GM19397 (cell line): ENCODE measurements at regions not wholly inside any gene's neighbourhood (a gene's known extent, or its start where the extent isn't known, plus 50 kb on each side); places are given as distances from the start of the nearest gene placed in this dataset.

Experiments used
- ATAC-seq: cut with Tn5 transposase; IDR thresholded peaks from one replicate; pipeline ENCODE4 v1.9.1; 2021; ENCODE audit warnings: mild to moderate bottlenecking, moderate library complexity; ENCODE audit not compliant: unreplicated experiment

DNA sequence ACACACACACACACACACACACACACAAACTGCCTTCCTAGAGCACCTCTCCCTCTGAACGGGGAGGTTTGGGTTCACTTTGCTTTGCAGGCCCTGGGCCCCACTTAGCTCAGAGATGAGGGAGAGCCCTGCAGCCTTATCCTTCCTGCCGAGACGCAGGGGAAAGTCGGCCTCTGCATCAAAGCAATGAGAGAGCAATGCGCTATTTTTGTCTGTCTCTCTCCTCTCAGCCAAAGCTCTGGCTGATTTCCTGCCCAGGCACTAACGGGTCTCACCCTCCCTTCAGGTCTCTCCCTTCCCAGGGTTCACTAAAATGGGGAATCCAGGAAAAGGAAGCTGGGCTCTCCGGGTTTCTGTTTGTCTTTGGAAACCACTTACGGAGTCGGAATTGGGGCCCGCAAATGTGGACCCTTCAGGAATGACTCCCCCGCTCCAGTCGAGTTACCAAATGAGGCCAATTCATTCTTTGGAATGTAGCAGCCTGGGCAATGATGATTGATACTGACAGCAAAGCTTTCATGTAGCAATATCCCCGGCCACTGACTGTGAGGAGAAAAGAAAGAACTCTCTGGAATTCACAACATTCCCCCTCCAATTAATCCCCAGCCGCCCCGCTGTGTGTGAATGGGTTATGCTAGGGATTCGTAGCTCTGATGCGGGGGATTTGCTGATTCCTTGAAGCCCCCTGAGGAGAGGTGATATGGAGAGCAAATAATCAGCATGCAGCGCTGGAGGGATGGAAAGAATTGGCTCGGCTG is 61.5 kb upstream of the WLS start:
- ATAC-seq: no peak

DNA sequence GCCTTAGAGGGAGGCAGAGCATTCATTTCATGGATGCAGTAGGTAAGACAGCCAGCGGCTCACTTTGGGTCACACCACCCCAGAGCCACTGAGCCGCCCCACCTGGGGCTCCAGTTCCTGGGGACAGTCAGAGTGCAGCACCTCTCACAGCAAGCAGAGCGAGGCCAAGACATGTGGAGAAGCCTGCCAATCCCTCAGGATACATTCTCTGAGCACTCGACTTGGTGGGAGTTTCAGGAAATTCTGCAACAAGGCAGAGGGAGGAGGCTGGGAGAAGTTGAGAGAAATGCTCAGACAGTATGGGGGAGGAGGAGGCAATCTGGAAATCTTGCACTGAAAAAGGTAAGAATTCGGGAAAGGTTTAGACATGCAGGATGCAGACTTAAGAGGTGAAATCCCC is 60.8 kb upstream of the WLS start:
- no peak for ATAC-seq

DNA sequence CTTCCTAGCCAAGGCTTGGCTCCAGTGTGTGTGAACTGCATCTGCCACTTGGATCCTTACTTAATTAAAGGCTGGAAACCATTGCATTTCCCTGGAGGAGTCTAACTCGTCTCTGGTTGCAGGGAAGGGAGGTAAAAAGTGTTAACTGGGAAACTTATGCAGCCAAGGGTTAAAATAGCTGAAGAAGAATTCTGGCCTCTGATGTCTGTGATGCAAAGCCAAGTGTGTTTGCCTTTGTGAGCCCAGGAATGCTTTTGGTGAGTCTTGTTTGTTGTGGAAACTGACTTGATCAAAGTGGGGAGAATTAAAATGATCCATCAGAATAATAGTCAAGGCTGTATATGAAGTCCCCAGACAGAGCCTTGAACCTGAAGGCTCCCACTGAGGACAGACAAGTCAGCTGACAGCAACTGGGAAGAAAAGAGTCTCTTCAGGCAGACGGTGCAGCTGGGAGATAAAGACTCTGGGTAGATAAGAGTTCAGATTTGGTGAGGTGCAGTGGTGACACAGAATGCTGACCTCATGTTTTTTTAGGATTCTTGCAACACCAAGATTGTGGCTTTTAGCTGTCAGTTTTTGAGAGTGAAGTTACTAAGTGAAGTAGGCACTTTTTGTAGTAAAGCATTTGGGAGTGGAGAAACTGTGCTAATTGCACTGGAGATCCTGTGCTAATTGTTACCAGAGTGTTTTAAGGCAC is 59.5 kb upstream of the WLS start:
- no peak for ATAC-seq

DNA sequence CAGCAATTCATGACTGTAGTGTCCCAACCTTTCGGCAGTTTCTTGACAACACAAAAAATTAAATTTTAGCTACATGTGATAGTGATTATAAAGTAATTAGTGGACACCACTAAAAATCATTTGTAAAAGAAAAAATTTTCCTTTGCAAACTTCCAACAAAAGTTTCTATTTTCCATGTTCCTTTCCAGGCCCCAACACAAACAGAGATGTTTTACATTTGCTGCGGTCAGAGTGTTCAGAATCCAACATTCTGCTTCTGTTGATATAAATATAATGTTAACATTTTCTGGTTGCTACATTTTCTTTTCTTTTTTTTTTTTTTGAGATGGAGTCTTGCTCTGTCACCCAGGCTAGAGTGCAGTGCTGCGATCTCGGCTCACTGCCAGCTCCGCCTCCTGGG is 54.9 kb upstream of the WLS start:
- no peak for ATAC-seq

DNA sequence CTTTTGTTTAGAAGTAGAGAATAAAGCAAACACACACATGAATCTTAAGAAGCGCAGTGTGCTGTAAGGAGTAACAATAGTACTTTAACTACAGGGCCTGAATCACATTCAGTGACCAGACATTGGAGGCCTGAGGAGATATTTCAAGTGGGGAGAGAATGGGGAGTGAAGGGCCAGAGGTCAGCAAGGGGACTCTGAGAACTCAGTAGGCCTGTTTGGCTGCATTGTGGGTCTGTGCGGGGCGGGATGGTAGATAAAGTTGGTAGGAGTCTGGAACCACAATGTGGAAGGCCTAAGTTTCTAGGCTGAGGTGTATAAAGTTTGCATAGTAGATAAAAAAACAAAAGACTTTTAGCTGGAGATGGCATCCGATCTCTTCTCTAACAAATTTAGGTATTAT is 52.7 kb upstream of the WLS start:
- no peak for ATAC-seq

DNA sequence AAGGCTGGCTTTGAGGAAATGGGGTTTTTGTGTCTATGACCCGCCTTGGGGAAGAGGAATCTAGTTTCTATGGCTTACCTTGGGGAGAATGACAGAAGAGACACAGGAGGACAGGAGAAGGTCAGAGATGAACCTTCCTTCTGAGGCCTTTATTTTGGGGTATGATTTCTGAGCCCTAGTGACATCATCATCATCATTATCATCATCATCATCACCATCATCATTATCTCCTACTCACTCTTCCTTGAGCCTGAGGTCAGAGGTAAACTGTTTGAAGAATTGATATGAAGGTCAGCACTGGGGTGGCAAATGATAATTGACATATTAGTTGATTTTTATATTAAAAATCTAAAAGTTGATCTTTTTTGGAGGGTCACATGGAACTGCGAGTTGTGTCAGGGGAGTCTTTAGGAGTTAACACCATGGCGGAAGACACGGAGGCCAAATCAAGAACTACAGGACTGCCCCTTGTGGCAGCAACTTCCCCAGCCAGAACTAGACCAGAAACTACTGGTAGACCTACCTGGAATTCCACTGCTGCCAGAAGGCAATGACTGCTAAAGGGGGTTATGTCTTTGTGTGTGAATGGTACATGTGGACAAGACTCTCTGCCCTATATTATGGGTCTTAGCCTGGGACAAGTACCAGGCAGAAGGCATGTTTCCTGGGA is 49.8 kb upstream of the WLS start:
- no peak for ATAC-seq
